ENCODE measurements at regions not wholly inside any gene's neighbourhood (a gene's known extent, or its start where the extent isn't known, plus 50 kb on each side); places are given as distances from the start of the nearest gene placed in this dataset.

- TF ChIP-seq JUN (IDR thresholded peaks at IDR 0.05) (no peak), CBX8 (IDR thresholded peaks at IDR 0.05) (no peak), CBX2 (IDR thresholded peaks at IDR 0.05; ENCODE audit: borderline replicate concordance, low read depth) (no peak)
- TF ChIP-seq, protein P1, sequence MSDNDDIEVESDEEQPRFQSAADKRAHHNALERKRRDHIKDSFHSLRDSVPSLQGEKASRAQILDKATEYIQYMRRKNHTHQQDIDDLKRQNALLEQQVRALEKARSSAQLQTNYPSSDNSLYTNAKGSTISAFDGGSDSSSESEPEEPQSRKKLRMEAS (IDR thresholded peaks at IDR 0.05) = no peak
Measured at GRCh38 chr9:120043448-120043847, 536.5 kb downstream of the CDK5RAP2 start.

Data from A549 (cell line).